Type B pancreatic cell (in vitro differentiated cells): ENCODE measurements at regions not wholly inside any gene's neighbourhood (a gene's known extent, or its start where the extent isn't known, plus 50 kb on each side); places are given as distances from the start of the nearest gene placed in this dataset.

Experiments
- DNase-seq: peaks from one replicate; pipeline ENCODE4 v3.0.0; 2021; ENCODE audit warnings: mixed read lengths; ENCODE audit not compliant: unreplicated experiment; ENCODE audit errors: extremely low spot score
- H3K27ac Mint-ChIP-seq: 2 replicates; pipeline ENCODE4 v1.8.0; 2021; ENCODE audit warnings: mild to moderate bottlenecking, mixed read lengths
- H3K27me3 Mint-ChIP-seq: 2 replicates; pipeline ENCODE4 v1.8.0; 2021; ENCODE audit warnings: mixed read lengths
- H3K36me3 Mint-ChIP-seq: 2 replicates; pipeline ENCODE4 v1.8.0; 2021; ENCODE audit warnings: mixed read lengths
- H3K4me1 Mint-ChIP-seq: one replicate; pipeline ENCODE4 v1.8.0; 2021; ENCODE audit warnings: mixed read lengths; ENCODE audit not compliant: unreplicated experiment
- H3K4me3 Mint-ChIP-seq: 2 replicates; pipeline ENCODE4 v1.8.0; 2021; ENCODE audit warnings: mild to moderate bottlenecking, mixed read lengths
- H3K9me3 Mint-ChIP-seq: 2 replicates; pipeline ENCODE4 v1.8.0; 2021; ENCODE audit warnings: mixed read lengths
- CTCF ChIP-seq: fragments of 200-600 bp; sonication (generic); conservative IDR thresholded peaks from 2 replicates; pipeline ENCODE4 v1.5.0; 2021; ENCODE audit warnings: antibody characterized with exemption, mild to moderate bottlenecking

- no peak overlapping the region for H3K4me3 Mint-ChIP-seq
Observed at GRCh38 chr9:1832960-1833359, 182.2 kb upstream of the SMARCA2 start.

GRCh38 chr9:1837453-1838084, 177.6 kb upstream of the SMARCA2 start:
- no peak for DNase-seq

More at GRCh38 chr9:1832960-1833359, 182.2 kb upstream of the SMARCA2 start:
- Mint-ChIP-seq H3K27me3 (peaks cover 4% of the 10 kb centered on the region), H3K9me3 (no peaks in the 10 kb centered on the region), H3K4me1 (no peaks in the 10 kb centered on the region), H3K27ac (no peak overlapping the region), H3K36me3 (no peaks in the 10 kb centered on the region)
- no peak for DNase-seq
- TF ChIP-seq CTCF: no peak

GRCh38 chr9:1839909-1840308, 175.2 kb upstream of the SMARCA2 start:
- no peaks in the 10 kb centered on the region for H3K9me3 Mint-ChIP-seq
- no peak for TF ChIP-seq CTCF
- H3K27ac Mint-ChIP-seq: no peak overlapping the region
- H3K27me3 Mint-ChIP-seq: peaks cover 5% of the 10 kb centered on the region
- H3K36me3 Mint-ChIP-seq: no peaks in the 10 kb centered on the region
- no peak for DNase-seq
- H3K4me3 Mint-ChIP-seq: no peak overlapping the region
- no peaks in the 10 kb centered on the region for H3K4me1 Mint-ChIP-seq

More at GRCh38 chr9:1837453-1838084, 177.6 kb upstream of the SMARCA2 start:
- H3K36me3 Mint-ChIP-seq: no peaks in the 10 kb centered on the region
- H3K4me1 Mint-ChIP-seq: no peaks in the 10 kb centered on the region
- TF ChIP-seq CTCF: peak; percentile 75
- H3K9me3 Mint-ChIP-seq: no peaks in the 10 kb centered on the region
- H3K27ac Mint-ChIP-seq: no peak overlapping the region
- H3K4me3 Mint-ChIP-seq: no peak overlapping the region
- no peaks in the 10 kb centered on the region for H3K27me3 Mint-ChIP-seq

GRCh38 chr9:1845425-1845824, 169.7 kb upstream of the SMARCA2 start:
- H3K27ac Mint-ChIP-seq: no peak overlapping the region
- DNase-seq: no peak
- H3K9me3 Mint-ChIP-seq: no peaks in the 10 kb centered on the region
- TF ChIP-seq CTCF: no peak
- H3K36me3 Mint-ChIP-seq: no peaks in the 10 kb centered on the region
- no peaks in the 10 kb centered on the region for H3K4me1 Mint-ChIP-seq
- peaks cover 5% of the 10 kb centered on the region for H3K27me3 Mint-ChIP-seq
- H3K4me3 Mint-ChIP-seq: no peak overlapping the region

GRCh38 chr9:1855726-1856125, 159.4 kb upstream of the SMARCA2 start:
- no peaks in the 10 kb centered on the region for H3K4me1 Mint-ChIP-seq
- no peak for TF ChIP-seq CTCF
- no peak overlapping the region for H3K27ac Mint-ChIP-seq
- no peak overlapping the region for H3K4me3 Mint-ChIP-seq
- no peak for DNase-seq
- peaks cover 8% of the 10 kb centered on the region for H3K9me3 Mint-ChIP-seq
- H3K27me3 Mint-ChIP-seq: no peaks in the 10 kb centered on the region
- H3K36me3 Mint-ChIP-seq: no peaks in the 10 kb centered on the region
